DMS153 (cell line): ENCODE measurements at regions not wholly inside any gene's neighbourhood (a gene's known extent, or its start where the extent isn't known, plus 50 kb on each side); places are given as distances from the start of the nearest gene placed in this dataset.
A peak's percentile ranks its signal among the peaks of the same experiment; 100 is the strongest.

ENCODE experiments used
- DNase-seq: peaks from one replicate; lab custom pipeline; 2025; lab: John Stamatoyannopoulos, UW

DNA sequence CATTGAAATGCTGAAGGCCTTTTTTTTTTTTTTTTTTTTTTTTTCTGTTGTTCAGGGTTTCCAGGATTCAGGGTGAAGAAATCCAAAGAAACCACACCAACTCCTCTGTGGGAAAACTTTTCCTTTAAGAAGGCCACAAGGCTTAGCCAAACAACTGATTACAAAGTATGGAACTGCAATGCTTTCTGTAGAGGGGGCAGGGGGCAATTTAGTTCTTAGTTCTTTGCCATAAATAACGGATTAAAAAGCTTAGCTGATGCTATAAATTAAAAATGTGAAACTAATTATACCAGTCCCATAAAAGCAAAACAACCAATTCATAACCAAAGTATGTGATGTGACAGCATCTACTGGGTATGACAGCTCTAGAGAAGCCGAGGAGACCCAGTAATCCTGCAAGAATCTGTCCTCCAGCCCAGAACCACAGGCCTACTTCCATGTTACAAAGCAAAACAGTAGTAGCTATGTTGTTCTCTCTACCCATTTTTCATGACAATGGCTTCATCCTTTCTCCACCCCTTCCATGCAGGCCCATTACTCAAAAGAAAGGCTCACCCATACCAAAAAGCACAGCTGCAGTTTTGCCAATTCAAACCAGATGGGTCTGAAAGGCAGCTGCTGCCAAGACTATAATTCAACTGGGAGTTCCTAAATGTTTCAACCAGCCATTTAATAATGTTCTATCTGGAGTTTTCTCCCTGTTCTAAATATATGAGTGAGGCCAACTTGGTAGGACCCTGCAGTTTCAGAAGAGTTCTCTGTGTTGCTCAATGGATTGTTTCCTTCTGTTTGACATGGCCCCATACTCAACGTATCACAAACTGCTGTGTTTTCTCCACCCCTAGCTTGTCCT lies 167.1 kb upstream of the ZFHX3 start:
- DNase-seq: no peak

GRCh38 chr16:73213732-73214455 lies 166.0 kb upstream of the ZFHX3 start:
- peak; percentile 51 for DNase-seq

DNA sequence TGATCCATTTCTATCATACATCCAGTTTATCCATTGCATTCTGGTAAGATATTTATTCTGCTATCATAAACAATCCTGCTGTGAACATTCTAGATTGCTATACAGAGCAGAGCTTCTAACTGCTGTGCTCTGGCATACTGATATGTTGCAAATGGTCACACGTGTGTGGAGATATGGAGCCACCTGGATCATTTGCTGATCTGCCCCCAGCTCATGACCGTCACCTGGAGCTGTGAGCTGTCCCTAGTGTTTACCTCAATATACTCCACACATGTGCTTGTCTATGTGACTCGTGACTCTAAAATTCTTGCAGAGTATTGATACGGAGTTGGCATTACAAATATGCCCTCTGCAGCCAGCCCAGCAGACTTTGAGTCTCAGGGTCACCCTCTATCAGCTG lies 164.5 kb upstream of the ZFHX3 start:
- no peak for DNase-seq

DNA sequence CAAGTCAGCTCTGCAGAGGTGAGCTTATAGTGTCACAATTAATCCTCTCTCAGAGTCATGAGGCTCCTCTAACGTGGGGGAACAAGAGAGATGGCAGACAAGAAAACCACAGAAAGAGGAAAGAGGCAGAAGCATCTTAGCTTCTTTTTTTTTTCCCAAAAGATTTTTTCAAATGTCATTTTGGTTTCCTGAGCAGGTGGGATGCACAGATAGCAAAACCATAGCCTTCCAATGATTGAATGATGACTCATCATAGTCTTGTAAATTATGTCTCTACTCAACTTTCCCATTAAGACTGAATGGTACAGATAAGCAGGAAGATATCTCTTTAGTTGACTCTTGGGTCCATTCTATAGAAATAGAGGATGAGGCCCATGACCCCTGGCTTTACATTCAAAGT lies 162.8 kb upstream of the ZFHX3 start:
- DNase-seq: no peak

DNA sequence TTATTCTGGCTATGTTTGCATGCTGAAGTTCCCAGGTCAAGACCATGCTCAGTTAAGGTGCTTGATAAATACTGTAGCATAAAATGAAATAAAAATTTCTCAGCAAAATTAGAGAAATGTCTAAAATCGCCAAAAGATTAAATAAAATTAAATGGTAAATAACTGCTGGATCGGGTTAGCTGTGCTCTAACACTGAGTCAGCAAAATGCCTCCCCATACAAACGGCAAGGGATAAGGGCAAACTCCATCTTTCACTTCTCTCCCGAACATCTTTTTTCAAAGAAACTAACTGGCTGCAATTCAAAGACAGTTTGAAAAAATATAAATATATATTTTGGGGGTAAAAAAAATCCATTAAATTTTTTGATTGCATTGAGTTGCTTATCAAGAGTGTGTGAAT lies 162.2 kb upstream of the ZFHX3 start:
- no peak for DNase-seq

GRCh38 chr16:73209190-73209589 lies 161.3 kb upstream of the ZFHX3 start:
- no peak for DNase-seq

DNA sequence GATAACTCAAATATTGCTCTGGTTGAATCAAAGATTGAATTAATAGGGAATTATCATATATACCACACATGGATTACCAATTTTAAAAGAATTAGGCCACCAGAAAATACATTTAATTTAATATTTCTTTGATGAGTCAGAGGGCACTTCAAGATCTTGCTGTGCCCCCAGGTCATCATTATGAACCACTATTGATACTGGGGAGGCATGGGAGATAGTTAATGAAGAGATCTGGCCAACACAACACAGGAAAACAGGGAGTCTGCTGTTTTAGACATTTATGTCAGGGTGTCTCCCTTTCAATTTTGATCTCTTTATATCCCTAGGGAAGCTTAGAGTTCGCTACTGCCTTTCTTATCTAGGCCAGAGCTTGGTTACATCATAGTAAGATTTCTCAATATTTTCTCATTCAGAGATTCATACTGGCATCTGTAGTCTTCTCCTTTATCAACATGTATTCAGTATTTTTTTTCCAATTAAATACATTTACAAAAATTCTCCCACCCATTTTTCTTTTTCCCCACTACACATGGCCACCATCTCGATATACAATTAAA lies 158.3 kb upstream of the ZFHX3 start:
- no peak for DNase-seq

- no peak for DNase-seq
Measured at GRCh38 chr16:73205153-73205886, 157.4 kb upstream of the ZFHX3 start.

DNA sequence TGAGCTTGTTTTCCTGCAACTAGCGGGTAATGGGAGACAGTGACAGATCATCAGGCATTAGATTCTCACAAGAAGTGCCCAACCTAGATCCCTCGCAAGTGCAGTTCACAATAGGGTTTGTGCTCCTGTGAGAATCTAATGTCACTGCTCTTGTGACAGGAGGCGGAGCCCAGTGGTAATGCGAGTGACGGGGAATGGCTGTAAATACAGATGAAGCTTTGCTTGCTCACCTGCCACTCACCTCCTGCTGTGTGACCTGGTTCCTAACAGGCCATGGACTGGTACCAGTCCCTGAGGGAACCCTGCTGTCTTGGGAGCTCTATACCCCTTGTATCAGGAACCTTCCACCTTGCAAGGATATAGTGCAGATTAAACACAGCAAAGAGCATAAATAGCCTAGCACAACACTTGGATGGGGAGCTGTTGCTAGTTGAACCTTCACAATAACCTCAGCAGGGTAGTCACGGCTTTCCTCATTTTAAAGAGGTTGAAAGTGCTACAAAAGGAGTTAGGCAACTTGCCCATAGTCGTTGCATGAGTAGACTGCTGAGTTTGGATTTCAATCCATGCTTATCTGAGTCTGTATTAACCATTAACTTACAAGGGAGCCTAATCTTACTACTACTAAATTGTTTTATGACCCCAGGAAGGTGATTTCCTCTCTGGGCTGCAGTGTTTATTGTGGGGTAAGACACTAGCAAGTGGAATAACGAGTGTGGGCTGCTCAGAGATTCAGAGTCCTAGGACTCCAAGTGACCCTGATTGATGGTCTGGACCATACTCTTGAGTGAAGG lies 156.6 kb upstream of the ZFHX3 start:
- DNase-seq: no peak

DNA sequence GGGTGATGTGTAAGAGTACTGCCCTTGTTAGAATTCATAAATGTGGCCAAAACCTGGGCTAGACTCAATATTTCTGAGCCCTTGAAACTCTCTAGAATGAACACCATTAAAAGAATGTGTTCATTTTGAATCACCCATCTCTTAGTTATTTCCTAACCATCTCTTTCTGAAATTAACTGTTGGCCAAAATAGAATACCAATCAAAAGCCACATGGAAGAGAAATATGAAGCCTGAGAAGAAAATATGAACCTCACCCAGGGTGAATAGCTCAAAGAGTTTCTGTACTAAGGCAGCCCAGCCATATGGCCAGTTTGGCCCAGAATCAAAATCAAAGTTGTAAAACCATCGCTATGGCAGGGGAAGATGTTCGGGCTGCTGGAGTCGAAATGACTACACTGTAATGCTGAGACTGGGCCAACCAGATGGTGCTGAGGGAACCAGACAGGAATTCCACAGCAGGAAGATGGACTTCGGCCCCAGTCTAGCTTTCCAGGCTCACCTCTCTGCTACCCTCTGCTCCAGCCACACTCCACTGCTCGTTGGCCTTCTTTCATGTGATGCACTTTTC lies 154.3 kb upstream of the ZFHX3 start:
- DNase-seq: no peak

- DNase-seq: no peak
Measured at GRCh38 chr16:73199214-73199613, 151.3 kb upstream of the ZFHX3 start.

GRCh38 chr16:73198481-73198880 lies 150.6 kb upstream of the ZFHX3 start:
- DNase-seq: no peak

DNA sequence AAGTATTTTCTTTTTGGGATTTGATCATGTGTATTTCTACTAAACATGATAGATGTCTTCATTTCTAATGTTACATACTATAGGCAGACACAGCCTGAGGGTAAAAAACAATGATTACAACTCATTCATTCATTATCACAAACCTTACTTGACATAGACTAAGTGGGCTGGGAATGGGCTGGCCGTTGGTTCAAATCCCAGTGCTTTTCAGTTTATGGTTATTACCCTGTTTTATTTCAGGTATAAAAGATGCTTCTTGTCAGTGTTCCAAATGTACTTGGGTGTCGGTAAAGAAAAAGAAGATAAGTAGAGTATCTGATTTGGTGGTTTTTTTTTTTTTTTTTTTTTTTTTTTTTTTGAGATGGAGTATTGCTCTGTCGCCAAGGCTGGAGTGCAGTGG lies 149.7 kb upstream of the ZFHX3 start:
- no peak for DNase-seq

GRCh38 chr16:73196670-73197069 lies 148.7 kb upstream of the ZFHX3 start:
- DNase-seq: peak; percentile 31

DNA sequence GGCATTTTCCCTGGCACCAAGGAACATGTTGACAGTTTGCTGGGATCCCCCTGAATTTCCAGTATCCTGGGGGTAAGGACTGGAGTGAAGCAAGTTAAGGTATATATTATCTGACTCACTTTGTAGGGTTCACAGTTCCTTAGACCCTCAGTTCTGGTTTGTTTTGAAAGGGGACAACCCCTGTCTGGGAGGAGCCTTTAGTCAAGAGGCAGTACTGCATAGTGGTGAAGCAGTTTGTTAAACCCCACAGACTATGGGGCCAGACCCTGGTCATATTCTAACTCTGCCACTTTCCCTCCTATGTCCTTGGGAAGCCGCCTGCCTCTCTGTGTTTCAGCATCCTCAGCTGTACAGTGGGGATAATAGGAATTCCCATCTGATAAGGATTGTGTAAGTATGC lies 145.5 kb upstream of the ZFHX3 start:
- no peak for DNase-seq

DNA sequence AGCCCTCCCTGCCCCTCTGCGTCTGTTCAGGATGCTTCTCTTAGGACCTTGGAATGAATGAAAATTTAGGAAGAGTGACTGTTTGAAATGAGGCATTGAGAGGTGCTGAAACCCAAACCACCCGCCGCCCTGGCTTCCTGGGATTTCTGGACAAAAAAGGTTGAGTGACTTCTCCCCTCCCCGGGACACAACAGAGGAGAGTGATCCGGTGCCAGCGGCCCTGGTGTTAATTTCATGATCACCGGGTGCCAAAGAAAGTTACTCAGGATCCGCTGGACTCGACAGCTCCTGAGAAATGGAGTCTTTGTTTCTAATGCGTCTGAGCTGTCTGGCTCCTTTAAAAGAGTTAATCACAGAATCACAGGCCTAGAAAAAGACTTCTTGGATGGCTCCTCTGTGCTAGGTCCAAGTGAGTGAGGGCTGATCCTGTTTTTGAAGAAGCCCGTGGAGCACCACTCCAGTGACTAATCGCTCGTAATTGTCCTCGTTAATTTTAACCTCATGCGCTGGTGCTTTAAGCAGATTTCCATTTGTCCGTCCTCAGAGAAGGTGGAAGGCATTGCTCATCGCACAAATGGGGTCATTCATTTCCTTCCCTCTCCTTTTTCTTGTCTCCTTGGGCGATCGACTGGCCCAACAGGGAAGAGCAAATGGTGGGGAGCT lies 144.4 kb upstream of the ZFHX3 start:
- DNase-seq: no peak

DNA sequence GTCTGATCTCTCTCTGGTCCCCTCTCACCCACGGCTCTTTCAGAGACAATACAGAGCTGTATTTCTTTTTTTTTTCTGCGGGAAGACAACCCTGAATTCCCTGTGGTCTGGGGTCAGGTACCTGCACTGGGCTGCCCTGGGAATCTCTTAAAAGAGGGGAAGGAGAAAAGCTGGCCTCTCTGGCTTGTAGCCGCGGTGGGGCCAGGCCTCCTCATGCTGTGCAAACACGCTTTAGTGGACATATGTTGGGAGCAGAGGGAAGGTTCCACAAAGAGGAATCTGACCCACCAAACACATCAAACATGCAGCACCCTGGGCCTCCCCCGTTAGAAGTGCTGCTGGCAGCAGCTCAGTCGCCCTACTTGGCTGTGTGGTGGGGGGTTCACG lies 143.7 kb upstream of the ZFHX3 start:
- no peak for DNase-seq

DNA sequence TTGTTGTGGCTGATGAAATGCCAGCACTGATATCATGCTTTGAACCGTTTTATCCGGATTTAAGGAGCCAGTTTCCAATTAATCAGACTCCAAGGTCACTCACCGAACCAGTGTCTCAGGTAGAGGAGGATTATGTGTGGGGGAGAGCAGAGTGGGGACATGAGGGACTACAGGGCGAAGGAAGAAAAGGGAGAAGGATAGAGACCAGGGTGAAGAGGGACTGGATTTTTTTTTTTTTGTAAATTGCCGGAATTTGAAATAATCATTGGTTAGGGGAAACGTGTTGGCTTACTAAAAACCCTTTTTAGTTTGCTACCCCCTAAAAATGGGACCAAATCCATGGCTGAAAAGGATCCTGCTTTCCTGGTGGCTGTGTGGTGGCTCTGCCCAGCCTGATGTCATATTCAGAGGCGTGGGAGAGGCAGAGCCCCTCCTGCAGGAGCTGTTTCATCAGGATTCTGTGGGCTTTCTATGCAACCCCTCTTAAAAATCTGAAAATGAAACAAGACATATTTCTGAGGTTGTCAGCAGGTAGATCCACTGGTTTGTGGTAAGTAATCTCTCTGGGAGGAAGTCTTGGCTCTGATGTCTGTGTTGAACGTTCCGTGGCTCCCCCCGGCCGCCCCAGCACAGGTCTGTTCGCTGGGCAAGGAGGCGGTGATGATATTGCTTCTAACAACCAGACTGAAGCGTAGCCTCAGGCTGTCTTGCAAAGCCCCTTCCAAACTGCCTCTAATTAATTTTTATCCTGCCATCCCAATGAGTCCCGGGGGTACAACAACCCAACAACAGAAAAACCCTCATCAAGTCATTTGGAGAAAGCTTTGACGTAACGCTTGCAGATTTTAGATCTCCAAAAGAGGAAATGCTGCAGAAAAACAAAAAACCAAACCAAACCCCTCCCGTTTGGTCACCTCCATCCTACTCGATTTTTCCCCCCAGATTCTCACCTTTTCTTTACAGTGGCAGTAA lies 143.0 kb upstream of the ZFHX3 start:
- DNase-seq: no peak

- no peak for DNase-seq
Measured at GRCh38 chr16:73190256-73190655, 142.3 kb upstream of the ZFHX3 start.

- DNase-seq: no peak
Measured at GRCh38 chr16:73189136-73189535, 141.2 kb upstream of the ZFHX3 start.
